Right lung (tissue), 2 donors: ENCODE measurements at regions not wholly inside any gene's neighbourhood (a gene's known extent, or its start where the extent isn't known, plus 50 kb on each side); places are given as distances from the start of the nearest gene placed in this dataset.

Experiments used
- DNase-seq, 2 donors: peaks; one replicate each; pipeline ENCODE4 v3.0.0-alpha.2; 2013

DNA sequence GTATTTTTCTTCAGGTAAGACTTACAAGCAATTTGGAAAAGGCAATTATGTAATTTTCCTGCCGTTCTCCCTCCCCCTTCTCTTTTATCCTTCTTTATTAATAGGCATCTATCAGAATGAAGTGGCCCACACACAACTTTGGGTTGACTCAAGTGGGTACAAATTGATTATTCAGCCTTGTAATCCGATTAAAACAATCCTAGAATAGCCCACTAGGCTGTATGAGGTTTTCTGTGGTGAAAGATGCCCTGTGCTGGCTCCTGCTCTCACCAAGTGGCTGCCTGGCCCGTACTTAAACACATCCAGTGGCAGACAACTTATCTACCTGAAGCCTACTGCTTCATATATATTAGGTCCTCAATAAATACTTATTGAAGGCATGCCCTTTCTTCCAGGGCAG, 177.3 kb upstream of the C9orf72 start:
- DNase-seq, result no peak

DNA sequence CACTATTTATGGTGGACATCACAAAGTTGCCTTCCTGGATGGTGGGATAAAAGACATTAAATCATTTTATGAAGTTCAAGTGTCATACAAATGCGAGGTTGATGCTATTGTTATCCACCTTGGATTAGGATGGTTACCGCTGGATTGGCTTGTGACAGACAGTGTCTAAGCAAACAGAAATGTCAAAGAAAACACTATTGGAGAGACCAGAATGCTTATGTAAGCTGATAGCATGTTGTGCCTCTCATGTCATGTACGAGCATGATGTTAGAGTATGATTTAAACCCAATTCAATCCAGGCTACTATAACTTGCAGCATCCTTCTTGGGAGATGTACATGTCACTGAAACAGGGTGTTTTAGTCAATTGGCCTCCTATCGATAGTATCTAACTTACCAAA, 178.8 kb upstream of the C9orf72 start:
- no peak for DNase-seq

DNA sequence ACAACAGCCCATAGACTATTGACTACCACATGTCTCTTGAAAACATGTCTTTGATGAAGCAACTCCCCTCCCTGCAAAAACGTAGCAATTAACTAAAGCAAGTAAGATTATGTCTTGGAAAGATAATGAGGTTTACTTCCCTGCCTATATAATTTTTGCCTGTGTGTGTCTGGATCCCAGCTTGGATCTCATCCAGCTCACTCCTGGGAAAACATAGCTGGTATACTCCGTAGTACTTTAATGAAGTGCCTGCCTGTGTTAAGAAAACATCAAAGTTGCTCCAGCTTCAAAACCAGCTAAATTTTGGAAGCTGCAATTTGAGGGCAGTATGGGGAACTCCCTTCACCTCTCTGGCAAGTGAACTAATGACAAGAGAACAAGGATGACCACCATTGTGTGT, 182.6 kb upstream of the C9orf72 start:
- no peak for DNase-seq

DNA sequence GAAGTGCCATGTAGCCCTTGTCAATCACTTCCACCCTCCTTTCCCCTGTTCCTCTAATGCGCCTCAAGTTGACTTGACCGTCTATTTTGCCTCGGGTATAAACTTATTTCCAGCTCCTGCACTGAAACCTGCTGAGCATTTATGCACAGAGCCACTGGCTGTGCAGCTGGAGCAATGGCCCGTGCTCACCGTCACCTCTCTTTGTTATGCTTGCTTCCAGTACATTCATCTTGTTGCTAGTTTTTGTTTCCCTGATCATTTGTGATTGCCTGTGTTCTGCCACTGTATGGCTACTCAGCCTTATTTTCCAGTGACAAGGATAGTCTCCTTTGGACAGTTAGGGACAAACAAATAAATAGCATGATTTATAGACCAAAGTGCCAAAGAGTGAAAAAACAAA, 183.1 kb upstream of the C9orf72 start:
- DNase-seq, result no peak

DNA sequence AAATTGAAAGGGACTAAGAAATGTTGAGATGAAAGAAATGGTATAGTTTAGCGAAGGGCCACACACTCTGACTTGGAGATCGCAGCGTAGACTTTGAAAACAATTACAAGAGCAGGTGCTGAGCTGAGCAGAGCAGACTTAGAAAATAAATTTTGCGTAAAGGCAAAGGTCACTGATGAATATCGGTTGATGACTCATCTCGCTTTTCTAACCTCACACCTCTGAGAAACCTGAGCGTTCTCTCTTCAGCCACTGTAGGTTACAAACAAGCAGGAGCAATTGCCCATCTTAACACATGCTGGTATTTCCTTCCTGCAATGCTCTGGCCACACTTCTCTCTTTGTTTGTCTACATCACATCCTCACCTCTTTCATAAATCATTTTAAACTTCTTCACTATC, 190.6 kb upstream of the C9orf72 start:
- no peak for DNase-seq

DNA sequence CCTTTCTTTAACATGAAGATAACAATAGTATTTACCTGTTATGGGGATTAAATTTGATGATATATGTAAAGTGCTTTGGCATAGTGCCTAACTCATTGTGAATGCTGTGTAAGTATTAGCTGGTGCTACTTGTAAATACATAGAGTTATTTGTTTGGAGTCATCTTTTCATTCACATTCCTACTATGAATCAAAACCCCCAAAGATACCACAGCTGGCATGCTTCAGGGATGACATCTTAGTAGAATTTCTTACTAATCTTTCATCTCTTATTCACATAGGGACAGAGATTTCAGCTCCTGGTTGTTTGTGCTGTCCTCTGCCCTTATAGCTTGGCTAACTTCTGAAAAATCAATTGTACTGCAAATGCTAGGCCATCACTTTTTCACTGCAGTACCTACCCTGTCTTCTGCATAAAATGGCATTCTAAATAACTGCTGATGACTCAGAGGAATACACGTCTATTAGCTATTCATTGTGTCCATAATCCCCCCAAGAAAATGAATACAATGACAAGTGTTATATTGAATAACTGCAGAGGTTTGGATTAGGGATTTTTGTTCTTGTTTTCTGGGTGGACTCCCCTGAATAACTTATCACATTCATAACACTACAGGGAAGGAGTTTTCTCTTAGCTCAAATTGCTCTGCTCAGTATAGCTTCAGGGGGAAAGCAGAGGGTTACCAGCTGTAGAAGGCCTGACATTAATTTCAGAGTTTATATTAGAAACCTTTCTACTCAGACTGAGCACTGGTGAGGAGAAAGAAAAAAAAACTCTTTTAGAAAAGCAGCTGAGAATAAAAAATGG, 192.2 kb upstream of the C9orf72 start:
- no peak for DNase-seq

DNA sequence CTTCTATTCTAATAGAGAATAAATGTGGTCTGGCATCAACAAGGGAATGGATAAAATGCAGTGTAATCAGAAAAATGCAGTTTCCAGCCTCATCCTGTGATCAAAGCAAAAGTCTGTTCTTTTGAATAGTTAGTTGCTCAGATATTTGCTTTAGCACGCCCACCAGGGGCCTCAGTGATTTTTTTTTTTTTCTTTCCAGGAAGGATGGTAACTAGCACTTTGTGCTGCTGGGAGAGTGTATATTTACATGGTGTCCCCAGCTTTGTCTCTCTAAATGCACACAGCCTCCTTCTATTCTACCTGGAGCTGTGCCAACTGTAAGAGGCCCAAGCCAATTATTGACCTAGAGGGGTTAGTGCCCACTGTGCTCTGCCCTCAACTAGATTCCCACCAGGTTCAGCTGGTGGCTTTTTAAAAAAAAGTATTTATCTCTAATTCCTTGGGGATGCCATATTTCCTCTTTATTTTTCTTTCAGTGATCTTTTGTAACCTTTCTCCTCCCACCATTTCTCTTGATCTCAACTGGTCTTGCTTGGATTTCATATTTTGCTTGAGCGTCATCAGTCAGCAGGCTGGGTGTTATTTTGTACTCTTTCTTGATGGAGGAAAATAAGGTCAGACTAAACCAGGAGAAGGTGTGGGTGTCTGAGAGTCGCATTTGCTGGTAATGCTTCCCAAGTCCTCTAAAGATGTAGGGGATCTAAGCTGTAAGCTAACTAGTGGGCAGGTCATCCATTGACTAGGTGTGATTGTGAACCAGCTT, 193.0 kb upstream of the C9orf72 start:
- DNase-seq, result no peak

DNA sequence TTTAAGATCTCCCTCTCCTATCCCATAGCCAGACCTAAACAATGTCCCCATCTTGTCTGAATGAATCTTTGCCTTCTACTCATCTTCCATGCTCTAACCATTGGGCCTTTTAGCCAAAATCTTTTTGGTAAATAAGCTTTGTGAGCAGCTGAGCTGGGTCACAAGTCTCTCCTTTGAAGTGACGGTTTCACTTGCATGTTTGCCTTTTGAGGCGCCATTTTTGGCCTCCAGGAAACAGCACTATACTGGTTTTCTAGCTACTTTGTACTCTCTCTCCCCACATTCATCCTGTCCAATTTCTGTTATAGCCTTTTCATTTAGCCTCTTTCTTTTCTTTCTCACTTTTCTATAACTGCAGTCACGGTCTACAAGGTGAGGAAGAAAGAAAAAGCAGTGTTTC, 195.5 kb upstream of the C9orf72 start:
- no peak for DNase-seq

DNA sequence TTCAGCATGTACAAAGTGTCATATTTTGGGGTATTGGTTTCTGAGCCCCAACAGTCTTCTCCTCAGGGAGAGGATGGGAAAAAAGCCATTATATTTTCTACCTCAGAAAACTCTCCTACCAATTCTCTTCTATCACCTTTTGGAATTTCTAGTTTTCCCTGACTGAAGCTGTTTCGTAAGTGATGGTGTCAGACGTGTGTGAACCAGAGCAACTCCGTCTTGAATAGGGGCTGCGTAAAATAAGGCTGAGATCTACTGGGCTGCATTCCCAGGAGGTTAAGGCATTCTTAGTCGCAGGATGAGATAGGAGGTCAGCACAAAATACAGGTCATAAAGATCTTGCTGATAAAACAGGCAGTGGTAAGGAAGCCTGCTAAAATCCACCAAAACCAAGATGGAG, 197.3 kb upstream of the C9orf72 start:
- no peak for DNase-seq

DNA sequence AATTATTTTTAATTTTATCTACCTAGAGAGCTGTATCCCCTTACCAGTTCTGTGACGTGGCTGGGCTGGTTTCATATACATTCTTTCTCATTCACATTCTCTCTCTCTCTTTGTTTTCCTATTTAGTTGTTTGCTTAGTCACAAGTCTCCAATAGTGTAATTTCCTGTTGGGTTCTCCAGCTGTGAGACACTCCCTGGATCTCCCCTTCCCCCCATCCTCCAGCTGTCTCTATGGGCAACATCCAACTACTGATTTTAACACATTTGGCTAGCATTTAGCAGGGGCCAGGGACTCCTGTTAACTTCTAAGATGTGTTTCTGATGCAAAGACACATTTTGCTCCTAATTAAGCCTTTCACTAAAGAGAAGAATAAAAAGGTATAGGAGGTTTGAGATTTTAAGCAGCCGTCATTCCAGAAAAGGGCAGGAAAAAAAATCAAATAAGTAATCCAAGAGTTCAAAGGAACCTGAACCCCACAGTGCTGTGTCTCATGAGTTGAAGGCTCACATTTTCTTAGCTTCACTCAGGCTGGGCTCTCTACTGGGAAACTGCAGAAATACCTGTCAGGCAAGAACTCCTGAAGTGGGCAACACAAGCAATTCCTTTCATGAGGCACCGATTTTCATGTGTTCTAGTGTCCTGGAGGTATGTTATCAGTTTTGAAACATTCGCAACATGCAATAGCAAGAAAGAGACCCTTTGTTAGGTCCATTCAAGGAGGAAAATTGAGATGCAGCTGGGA, 198.7 kb upstream of the C9orf72 start:
- peak; percentile 60 to 72 for DNase-seq

DNA sequence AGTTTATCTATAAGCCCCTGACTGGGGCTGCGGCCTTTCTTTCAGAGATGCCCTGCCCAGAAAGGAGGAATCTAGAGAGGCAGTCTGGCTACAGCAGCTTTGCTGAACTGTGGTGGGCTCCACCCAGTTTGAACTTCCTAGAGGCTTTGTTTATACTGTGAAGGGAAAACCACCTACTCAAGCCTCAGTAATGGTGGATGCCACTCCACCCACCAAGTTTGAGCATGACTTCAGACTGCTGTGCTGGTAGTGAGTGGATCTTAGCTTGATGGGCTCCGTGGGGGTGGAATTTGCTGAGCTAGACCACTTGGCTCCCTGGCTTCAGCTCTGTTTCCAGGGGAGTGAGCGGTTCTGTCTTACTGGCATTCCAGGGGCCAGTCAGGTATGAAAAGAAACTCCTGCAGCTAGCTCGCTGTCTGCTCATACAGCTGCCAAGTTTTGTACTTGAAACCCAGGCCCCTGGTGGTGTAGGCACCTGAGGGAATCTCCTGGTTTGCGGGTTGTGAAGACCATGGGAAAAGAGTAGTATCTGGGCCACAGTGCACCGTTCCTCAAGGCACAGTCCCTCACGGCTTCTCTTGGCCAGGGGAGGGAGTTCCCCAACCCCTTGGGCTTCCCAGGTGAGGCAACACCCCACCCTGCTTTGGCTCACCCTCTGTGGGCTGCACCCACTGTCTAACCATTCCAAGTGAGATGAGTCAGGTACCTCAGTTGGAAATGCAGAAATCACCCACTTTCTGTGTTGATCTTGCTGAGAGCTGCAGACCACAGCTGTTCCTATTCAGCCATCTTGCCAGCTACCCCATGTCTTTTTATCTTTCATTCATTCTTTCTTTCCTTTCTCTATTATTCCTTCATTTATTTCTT, 211.8 kb upstream of the C9orf72 start:
- DNase-seq, result no peak

DNA sequence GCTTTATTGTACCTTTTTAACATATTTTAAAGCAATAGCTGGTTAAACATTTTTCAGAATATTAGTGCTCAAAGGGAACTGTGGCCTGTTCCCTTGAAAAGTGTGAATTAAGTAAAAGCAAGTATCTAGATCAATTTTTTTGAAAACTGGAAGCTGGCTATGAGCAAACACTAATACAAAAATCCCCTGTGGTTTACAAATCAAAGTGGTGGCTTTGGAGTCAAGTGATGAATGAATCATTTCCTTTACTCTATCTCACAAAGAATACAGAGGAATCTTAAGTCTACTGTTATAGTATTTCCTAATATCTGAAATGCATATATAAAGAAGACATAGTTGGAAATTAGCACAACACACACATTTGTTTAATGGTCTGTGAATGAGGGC, 212.4 kb upstream of the C9orf72 start:
- no peak for DNase-seq

DNA sequence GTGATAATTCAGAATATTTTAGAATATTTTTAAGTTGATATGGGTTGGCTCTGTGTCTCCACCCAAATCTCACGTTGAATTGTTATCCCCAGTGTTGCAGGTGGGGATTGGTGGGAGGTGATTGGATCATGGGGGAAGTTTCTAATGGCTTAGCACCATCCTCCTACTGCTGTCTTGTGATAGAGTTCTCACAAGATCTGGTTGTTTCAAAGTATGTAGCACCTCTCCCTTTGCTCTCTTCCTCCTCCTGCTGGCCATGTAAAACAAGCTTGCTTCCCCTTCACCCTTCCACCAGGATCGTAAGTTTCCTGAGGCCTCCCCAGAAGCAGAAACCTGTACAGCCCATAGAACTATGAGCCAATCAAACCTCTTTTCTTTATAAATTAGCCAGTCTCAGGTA, 214.6 kb upstream of the C9orf72 start:
- no peak for DNase-seq

DNA sequence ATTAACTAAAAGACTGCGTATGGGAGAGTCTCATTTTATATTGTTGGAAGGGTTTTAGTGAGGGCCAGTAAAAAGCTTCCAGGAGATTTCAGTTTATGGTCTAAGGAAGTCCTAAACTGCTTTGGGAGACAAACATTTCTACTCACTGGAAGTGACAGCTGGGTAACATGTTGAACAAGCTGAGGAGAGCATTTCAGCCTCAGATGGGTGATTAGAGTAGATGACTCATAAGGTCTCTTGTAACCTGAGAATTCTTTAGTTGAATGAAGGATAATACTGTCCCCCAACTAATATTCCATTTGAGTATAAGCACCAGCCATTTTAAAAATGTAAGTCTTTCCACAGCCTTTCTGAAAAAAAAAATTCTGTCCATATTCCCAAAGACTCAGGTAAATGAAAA, 218.0 kb upstream of the C9orf72 start:
- DNase-seq, result no peak

DNA sequence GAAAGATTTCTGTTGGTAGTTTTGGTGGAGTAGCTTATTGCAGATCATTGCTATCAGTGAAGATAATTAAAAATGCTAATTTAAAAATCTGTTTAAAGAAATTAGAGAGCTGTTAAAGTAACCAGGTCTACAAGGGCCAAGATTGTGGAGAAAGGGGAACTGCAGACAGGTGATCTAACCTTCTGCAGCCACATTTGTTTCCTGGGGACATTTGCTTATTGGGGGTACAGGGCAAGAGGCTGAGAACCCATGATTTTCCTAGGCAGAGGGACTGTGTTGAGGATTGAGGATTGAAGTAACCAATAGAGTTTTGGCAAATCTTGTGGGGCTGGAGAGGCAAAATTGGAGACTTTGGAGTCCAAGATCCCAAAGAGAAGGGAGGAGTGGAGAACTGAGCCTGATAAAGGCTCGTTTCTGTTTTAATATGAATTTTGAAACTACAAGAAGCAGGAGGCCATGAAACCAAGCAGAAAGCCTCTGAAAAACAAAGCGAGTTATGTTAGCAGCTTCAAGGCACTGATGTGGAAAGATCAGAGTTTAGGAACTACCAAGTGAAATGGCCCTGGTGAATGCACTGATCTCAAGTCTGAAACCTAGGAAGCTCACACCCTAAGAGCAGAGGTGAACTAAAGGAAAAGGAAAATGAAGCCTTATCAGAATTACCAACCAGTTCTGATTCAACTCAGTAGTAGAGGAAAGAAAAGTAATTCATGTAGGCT, 219.8 kb upstream of the C9orf72 start:
- DNase-seq, result no peak

DNA sequence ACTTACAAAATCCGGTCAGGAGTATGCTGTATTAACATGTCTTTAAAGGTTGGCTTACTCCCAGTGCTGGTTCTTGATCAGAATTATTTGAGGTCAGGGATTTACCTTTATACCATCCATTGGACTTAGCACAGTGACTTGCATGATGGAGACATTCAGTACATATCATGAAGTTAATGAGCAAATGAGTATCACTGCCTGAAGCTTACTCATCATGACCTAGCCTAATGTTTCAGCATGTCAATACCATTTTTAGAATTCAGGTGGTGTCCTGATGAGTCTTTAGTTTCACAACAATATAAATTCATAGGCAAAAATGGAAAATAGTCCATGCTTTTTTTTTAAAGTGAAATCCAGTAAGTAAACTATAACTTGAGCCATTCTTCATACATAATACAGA, 226.0 kb upstream of the C9orf72 start:
- DNase-seq, result no peak

DNA sequence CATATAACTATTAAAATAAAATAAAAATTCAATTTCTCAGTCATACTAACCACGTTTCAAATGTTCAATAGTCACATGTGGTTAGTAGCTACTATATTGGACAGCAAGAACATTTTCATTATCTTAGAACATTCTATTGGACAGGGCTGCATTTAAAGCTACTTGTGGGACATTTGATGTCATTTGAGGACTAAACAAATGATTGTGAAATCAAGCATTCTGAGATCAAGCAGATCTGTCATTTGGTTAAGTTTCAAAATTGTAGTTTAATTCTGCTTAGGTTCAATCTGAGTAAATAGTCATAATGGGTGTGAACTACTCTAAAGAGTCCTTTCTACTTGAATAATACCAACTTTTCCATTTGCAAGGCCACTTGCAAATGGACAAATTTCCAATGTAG, 226.9 kb upstream of the C9orf72 start:
- DNase-seq, result no peak

DNA sequence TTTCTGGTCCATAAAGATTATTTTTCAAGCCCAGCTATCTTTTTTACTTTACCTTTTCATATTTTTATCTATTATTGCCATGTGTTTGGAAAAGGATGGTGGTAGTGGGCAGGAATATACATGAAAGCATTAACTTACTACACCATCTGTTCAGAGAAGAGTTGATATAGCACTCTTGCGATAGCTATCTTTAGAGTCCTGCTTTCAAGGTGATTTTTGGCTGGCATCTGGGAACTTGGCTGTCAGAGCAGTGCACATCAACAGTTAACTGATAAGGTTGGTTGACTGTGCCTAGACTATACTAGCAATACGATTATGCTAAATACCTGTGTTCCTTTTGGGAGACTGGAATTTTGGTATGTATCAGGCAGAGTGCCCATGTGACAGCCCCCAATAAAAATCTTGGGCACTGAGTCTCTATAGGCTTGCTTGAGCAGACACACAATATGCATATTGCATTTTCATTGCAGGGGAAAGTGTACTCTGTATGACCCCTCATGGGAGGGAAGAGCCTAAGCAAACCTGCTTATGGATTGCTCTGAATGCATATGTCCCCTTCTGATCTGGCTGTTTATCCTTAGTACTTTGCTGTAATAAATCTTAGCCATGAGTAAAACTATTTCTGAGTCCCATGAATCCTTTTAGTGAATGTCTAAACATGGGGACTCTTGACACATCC, 227.6 kb upstream of the C9orf72 start:
- no peak for DNase-seq

DNA sequence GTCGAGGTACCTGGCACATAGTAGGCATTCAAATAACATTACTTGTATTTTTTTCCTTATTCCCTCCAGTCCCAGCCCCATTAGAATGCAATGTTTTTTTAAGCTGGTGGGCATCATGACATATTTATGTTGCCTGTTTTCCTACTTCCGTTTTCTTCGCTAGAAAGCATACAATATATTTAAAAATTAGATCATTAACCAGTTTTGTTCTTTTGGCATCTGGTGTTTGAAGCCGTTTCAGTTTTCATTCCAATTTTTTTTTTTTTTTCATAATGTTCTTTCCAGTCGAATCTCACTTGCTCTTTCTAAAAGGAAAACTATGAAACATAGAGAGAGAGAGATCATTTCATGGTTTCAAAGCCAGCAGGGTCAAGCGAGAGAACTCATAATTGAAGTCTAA, 228.3 kb upstream of the C9orf72 start:
- DNase-seq, result peak in 1 of 2 donors; percentile 45

DNA sequence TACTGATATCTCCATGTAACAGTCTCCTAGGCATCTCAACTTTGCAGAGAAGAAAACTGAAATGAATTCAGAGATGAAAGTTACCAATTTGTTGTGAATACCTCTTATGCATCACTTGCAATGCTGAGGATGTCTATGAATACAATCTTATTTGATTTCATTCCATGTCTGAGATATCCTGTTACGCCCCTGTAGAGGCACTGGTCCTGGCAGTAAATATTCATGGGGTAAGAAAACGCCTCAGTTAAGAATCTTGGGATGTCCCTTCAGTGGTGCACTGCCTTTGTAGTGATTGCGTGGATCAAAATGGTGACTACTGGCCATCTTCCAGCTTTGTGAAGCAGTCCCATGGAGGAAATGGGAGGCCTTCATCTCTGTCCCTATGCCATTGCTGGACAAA, 229.1 kb upstream of the C9orf72 start:
- DNase-seq, result no peak

DNA sequence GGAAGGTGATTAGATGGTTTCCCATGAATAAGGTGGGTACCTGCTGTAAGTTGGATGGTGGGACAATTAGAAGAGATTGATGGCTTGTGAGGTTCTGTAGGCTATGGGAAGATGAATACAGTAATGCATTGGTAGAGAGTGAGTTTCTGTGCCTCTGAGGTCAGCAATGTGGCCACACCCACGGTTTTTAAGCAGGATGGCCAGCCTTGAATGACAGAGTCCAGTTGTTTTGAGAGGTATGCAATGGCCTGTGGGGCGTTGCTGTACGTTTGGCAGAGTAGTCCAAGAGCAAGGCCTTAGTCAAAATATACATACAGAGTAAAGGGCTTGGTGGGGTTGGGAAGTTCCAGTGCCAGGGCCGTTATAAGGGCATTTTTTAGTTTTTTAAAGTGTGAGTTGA, 235.6 kb upstream of the C9orf72 start:
- no peak for DNase-seq
